CD4-positive, alpha-beta T cell treated with Interleukin-1 beta for 1 hour (primary cell): ENCODE measurements at regions not wholly inside any gene's neighbourhood (a gene's known extent, or its start where the extent isn't known, plus 50 kb on each side); places are given as distances from the start of the nearest gene placed in this dataset.

Source experiments
- DNase-seq, 2 donors: peaks; one replicate each; pipeline ENCODE4 v3.0.0-alpha.2; 2020 to 2022

- DNase-seq, result no peak
Observed at GRCh38 chr2:6495466-6495865, 370.2 kb downstream of the CMPK2 start.

- DNase-seq, result no peak
Observed at GRCh38 chr2:6496376-6496775, 369.3 kb downstream of the CMPK2 start.

DNA sequence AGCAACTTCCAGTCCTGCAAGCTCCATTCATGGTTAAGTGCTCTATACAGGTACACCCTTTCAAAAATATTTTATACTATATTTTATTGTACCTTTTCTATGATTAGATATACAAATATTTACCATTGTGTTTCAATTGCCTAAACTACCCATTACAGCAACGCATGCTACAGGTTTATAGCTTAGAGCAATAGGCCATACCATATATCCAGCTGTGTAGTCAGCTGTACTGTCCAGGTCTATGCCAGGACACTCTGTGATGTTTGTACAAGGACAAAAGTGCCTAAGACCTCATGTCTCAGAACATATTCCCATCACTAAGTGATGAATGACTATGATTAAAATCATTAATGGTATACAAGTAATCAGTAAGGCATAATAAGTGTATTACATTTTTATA is 368.7 kb downstream of the CMPK2 start:
- no peak for DNase-seq

DNA sequence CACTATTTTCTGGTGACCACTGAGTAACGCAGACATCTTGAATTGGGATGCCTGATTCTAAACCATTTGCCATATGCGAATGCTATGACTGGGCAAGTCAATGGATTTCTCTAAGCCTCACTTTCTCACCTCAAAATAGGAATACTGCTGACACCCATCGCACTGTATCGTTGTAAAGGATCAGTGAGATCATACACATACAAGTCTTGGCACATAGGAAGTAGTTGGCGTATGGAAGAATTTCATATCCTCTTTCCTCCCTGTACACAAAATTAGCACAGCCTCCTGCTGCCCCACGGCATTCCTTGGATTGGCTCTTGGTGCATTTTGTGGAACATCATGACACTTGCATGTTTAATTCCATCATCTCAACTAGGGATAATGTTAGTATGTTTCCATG is 366.9 kb downstream of the CMPK2 start:
- no peak for DNase-seq

GRCh38 chr2:6499691-6500090 is 366.0 kb downstream of the CMPK2 start:
- no peak for DNase-seq

- no peak for DNase-seq
Observed at GRCh38 chr2:6506361-6506794, 359.3 kb downstream of the CMPK2 start.

GRCh38 chr2:6506859-6507258 is 358.8 kb downstream of the CMPK2 start:
- no peak for DNase-seq

GRCh38 chr2:6510532-6510931 is 355.2 kb downstream of the CMPK2 start:
- DNase-seq, result no peak

- no peak for DNase-seq
Observed at GRCh38 chr2:6512589-6512988, 353.1 kb downstream of the CMPK2 start.

DNA sequence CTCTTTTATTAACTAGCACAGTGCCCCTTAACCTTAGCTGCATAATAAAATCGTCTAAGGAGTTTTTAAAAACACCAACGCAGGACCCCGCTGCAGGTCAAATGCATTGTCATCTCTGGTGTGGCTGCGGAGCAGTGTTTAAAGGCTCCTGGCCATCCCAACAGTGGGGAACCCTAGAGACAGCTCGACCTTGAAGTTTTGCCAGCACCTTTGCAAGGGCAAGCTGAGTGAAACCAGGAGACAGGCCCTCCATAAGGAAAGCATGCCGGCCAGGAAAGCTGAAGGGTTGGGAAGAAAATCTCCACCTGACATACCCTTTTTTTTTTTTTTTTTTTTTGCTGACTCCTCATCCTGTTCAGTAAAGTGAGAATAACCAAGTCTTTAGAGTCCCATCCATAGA is 349.0 kb downstream of the CMPK2 start:
- no peak for DNase-seq

GRCh38 chr2:6518361-6518760 is 347.3 kb downstream of the CMPK2 start:
- no peak for DNase-seq

GRCh38 chr2:6523476-6523875 is 342.2 kb downstream of the CMPK2 start:
- DNase-seq, result no peak

GRCh38 chr2:6524691-6525474 is 340.8 kb downstream of the CMPK2 start:
- DNase-seq, result no peak

DNA sequence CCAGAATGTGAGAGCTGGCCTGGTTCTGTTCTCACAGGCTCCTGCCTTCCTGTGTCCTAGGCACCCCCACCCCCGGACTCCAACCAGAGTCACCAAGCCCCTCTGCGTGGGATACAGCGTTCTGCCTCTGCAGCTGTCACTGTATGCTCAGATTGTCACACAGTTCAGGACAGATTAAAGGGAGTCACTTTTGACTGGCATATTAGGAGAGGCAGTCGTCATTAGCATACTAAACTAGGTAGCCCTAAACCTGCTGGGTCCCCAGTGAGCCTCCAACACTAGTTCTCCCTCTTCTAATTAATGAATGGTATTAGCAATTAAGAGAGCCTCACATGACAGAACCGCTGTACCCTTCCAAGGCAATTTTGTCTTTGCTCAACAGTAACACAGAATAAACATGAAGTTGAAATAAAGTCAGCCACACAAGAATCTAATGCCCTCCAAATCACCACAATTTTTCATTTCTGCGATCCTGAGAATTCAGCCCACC is 340.2 kb downstream of the CMPK2 start:
- DNase-seq, result no peak

GRCh38 chr2:6526093-6526824 is 339.4 kb downstream of the CMPK2 start:
- DNase-seq, result no peak

DNA sequence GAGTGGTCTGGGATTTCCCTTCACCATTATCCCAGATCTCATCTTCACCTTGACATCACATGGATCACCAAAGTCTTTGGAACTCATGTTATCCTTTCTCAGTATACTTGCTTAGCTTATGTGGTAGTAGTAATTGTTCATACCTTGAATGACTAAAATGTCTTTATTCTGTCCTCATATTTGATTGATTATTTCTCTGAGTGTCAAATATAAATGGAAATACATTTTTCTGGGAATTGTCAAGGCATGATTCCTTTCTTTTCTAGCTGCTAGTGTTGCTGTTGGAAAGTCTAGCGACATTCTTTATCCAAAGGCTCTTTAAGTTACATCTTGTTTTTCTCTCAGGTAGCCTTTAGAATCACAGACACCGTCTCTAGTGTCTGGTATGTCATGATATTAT is 334.4 kb downstream of the CMPK2 start:
- no peak for DNase-seq

DNA sequence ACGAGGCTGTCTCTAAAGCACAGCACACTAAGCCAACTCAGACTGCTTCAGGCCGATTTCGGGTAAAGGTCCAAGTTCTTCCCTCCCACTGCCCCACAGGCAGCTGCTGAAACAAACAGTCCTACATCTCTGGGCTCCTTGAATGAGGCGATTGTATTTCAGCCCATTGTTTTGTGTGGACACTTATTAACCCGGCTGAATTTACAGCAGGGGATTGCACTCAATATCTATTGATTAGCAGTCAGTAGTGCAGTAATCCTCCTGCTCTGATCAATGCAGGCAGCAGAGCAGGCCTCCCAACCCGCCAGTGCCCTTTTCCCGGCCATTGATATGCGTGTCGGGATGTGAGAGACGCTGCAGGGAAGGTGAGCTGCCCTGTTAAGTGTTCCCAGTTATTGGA is 330.1 kb downstream of the CMPK2 start:
- DNase-seq, result no peak

- DNase-seq, result no peak
Observed at GRCh38 chr2:6538607-6539006, 327.1 kb downstream of the CMPK2 start.

- no peak for DNase-seq
Observed at GRCh38 chr2:6545336-6545735, 320.4 kb downstream of the CMPK2 start.

DNA sequence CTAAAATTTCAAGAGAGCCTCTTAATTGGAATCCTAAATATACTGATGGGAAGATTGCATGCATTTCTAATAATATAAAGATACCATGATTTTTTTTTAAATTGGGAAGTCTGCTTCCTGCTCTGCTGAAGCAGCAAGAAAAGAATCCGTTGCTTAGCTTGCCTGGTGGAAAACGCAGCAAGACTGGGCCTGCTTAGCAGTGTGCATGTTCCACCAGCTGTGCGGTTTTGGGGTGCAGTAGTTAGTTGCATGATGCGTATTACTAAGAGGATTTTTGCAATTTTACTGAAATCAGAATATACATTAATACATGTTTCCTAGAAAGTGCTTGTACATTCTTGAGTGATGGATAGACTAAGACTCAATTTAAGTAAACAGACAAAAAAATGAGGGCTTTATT is 319.9 kb downstream of the CMPK2 start:
- no peak for DNase-seq

DNA sequence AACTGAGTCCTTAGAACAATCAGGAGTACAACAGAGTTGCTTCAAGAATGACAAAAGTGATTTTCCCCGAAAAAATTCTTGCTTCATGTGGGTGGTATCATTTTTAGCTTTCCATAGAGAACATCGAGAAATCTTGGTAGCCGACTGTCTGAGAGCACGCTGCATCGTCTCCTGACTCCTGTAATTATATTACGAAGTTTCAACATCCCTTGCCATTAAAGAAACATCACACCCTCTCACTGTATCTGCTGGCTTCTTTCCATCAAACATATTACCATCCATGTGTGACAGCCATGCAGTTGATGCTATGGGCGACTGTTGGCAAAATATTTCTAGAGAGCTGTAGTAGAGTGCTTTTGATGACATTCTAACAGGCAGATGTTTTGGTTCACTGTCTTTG is 311.2 kb downstream of the CMPK2 start:
- DNase-seq, result no peak

- no peak for DNase-seq
Observed at GRCh38 chr2:6556755-6557154, 309.0 kb downstream of the CMPK2 start.

DNA sequence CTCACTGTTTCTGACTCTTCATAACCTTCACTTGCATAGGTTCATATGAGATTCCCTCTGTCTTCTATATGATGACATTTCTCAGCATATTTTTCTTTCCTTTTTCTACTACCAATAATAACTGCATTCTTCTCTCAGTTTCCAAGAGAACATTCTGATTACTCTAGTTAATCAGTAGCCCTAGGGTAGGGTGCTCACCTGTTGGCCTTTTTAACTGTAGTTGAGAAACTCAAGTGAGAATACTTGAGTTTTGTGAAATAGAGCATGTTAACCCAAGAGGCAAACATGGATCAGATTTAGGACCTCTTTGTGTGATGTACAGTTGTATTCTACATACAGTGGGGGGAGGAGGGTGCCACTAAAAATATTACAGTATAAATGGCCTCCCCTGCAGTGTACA is 308.0 kb downstream of the CMPK2 start:
- no peak for DNase-seq

GRCh38 chr2:6562771-6563170 is 302.9 kb downstream of the CMPK2 start:
- no peak for DNase-seq
